ENCODE measurements at regions not wholly inside any gene's neighbourhood (a gene's known extent, or its start where the extent isn't known, plus 50 kb on each side); places are given as distances from the start of the nearest gene placed in this dataset.

- Histone ChIP-seq H3K79me2 (ENCODE audit: control insufficient read depth, insufficient read depth, low read length) (no peaks in the 10 kb centered on the region), H3K27ac (ENCODE audit: insufficient read depth, low read depth, low read length) (no peak overlapping the region), H4K20me1 (replicated peaks; ENCODE audit: control insufficient read depth, extremely low read depth, insufficient read depth, low read length) (no peaks in the 10 kb centered on the region), H3K27me3 (ENCODE audit: control insufficient read depth in 2 of 2, insufficient read depth in 2 of 2, low read length in 2 of 2) (no peaks in the 10 kb centered on the region), H3K4me3 (replicated peaks in 1 of 3; ENCODE audit: insufficient read depth in 1 of 3, low read depth in 1 of 3, low read length in 3 of 3) (no peak overlapping the region), H3K9me3 (replicated peaks; ENCODE audit: control insufficient read depth, insufficient read depth, low read length) (no peaks in the 10 kb centered on the region), H3K4me1 (ENCODE audit: control insufficient read depth, extremely low read depth, insufficient read depth, low read length) (peaks cover 21% of the 10 kb centered on the region), H2AFZ (ENCODE audit: low read depth, low read length) (no peak overlapping the region), H3K9me1 (replicated peaks; ENCODE audit: control insufficient read depth, extremely low read depth, insufficient read depth, low read length) (no peaks in the 10 kb centered on the region), H3K36me3 (ENCODE audit: control insufficient read depth in 2 of 2, extremely low read depth in 1 of 2, insufficient read depth in 2 of 2, low read length in 2 of 2) (no peaks in the 10 kb centered on the region), H3K9ac (replicated peaks; ENCODE audit: extremely low read depth, insufficient read depth, low read length) (no peak overlapping the region), H3K4me2 (ENCODE audit: insufficient read depth, low read length) (no peak overlapping the region)
- FAIRE-seq: no peak
- CTCF ChIA-PET: interaction anchor here (1.1 to 1.3 kb wide), 2 partner anchors 11 to 92 kb away, joined by 3 to 4 read pairs; no protein-coding TSS in a partner anchor
- intact Hi-C loops (cut with micrococcal nuclease): no loop called here
- POLR2A ChIA-PET: no interaction called here
- no peak for DNase-seq (ENCODE audit: low read depth, low spot score)
- no TSS peak for BruUV-seq (replicated peaks)
- no peak for TF ChIP-seq MYC (IDR thresholded peaks at IDR 0.05; ENCODE audit: low read depth, low read length)
- TF ChIP-seq FOS (IDR thresholded peaks at IDR 0.05; ENCODE audit: borderline replicate concordance, insufficient read depth, low read length): no peak
- no peak for TF ChIP-seq CTCF (IDR thresholded peaks at IDR 0.05; ENCODE audit: extremely low read depth in 1 of 2, insufficient read depth in 1 of 2, low read depth in 1 of 2, low read length in 2 of 2)
- no peak for TF ChIP-seq POLR2A (IDR thresholded peaks at IDR 0.05; ENCODE audit: low read depth, low read length)
- no peak for TF ChIP-seq EZH2 (IDR thresholded peaks at IDR 0.05; ENCODE audit: borderline replicate concordance, low read depth, low read length, severe bottlenecking)
- no peak for TF ChIP-seq JUN (IDR thresholded peaks at IDR 0.05; ENCODE audit: borderline replicate concordance, insufficient read depth, insufficient read length, low read depth)
- TF ChIP-seq GATA2 (IDR thresholded peaks at IDR 0.05; ENCODE audit: insufficient read depth, insufficient read length, low read depth, low read length): no peak
- TF ChIP-seq MAX (IDR thresholded peaks at IDR 0.05; ENCODE audit: insufficient read depth, insufficient read length): no peak
- no peak for TF ChIP-seq POLR2AphosphoS5 (IDR thresholded peaks at IDR 0.05; ENCODE audit: insufficient read depth, low read depth, low read length)
- dilution Hi-C loops (cut with MboI; ENCODE audit: extremely low pct_ligation_motif_present, low sequenced_read_pairs): no loop called here
These were observed 90.9 kb downstream of the RAP2B start for GRCh38 chr3:153252963-153253362.
